ENCODE measurements at regions not wholly inside any gene's neighbourhood (a gene's known extent, or its start where the extent isn't known, plus 50 kb on each side); places are given as distances from the start of the nearest gene placed in this dataset.

GRCh38 chr2:157067562-157067961, 189.9 kb upstream of the GALNT5 start:
- TF ChIP-seq ESRRG (CRISPR knock-in tag; IDR thresholded peaks at IDR 0.05) (no peak), ZNF565 (CRISPR knock-in tag; conservative IDR thresholded peaks at IDR 0.05; ENCODE audit: low read depth) (no peak), CREB5 (CRISPR knock-in tag; IDR thresholded peaks at IDR 0.05; ENCODE audit: low read depth) (no peak), ISL1 (CRISPR knock-in tag; IDR thresholded peaks at IDR 0.05) (no peak), PATZ1 (CRISPR knock-in tag; IDR thresholded peaks at IDR 0.05; ENCODE audit: borderline replicate concordance) (no peak), BACH2 (CRISPR knock-in tag; IDR thresholded peaks at IDR 0.05; ENCODE audit: borderline replicate concordance) (no peak), GLIS3 (CRISPR knock-in tag; IDR thresholded peaks at IDR 0.05) (no peak), ARNTL (CRISPR knock-in tag; IDR thresholded peaks at IDR 0.05; ENCODE audit: borderline replicate concordance, low read depth) (no peak), RARB (CRISPR knock-in tag; IDR thresholded peaks at IDR 0.05) (no peak), ZNF70 (CRISPR knock-in tag; IDR thresholded peaks at IDR 0.05) (no peak), ZFP30 (CRISPR knock-in tag; IDR thresholded peaks at IDR 0.05) (no peak), PPARA (CRISPR knock-in tag; IDR thresholded peaks at IDR 0.05; ENCODE audit: borderline replicate concordance) (no peak)
